NCI-H510A (cell line): ENCODE measurements at regions not wholly inside any gene's neighbourhood (a gene's known extent, or its start where the extent isn't known, plus 50 kb on each side); places are given as distances from the start of the nearest gene placed in this dataset.

Experiments used
- DNase-seq: peaks from one replicate; lab custom pipeline; 2025; lab: John Stamatoyannopoulos, UW

- DNase-seq: no peak
Measured at GRCh38 chr13:105979131-105980011, 556.1 kb downstream of the EFNB2 start.

DNA sequence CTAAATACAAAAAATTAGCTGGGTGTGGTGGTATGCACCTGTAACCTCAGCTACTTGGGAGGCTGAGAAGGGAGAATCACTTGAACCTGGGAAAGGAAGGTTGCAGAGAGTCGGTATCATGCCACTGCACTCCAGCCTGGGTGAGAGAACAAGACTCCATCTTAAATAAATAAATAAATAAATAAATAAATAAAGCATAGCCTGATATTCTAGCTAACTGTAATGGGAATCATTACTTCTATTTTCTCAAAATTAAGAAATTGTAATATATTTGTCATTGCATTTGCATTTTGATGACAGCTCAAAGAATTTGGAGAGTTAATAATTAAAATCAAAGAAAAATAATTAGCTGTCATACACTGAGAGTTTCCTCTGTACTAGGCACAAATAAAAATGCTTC lies 561.1 kb downstream of the EFNB2 start:
- DNase-seq: no peak

DNA sequence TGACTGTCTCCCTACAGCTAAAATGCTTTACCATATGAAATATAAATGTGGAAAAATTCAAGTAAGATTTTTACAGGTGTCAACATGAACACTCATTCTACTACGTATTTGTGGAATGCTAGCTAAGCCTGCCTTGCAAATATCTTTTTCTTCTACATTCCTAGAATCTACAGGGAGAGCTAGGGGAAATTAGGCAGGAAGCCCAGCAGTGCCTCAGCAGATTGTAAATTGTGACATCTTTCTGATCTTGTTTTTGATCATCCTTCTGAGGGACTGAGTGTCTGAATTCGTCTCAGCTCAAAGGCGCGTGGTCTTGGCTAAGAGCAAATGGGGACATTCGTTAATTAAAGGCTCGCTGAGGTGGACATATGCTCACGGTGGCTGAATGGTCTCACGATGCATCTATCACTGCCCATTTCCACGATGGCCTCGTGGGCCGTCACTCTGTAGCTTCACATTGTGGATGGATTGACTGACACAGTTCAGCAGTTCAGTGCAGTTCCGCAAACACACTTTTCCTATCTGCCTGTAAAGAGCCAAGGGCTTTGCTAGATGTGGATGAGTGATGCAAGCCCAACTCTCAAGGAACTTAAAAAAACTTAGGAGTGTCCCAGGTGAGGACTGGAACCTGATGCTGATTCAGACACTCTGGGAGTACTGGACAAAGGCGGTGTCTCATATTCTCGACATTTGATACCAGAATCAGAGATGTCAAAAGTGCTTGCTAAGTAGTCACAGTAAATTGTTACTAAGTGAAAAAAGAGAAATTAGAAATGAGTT lies 562.5 kb downstream of the EFNB2 start:
- no peak for DNase-seq

- no peak for DNase-seq
Measured at GRCh38 chr13:105972306-105972721, 563.1 kb downstream of the EFNB2 start.

DNA sequence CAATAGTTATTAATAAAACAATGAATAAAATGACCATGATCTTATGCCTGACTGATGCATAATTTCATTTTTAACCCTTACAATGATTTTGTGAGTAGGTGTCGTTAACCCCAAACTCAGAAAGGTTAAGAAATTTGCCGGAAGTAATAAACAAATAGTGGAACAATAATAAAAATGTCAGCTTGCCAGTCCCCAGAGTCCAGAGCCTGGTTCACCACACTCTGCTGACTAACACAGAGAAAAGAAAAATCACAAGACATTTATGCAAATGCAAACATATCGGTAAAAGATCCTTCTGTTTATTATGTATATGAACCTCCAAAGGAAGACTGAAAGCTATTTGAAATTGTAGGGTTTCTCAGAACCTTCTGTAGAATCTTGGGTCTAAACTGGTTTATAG lies 563.7 kb downstream of the EFNB2 start:
- no peak for DNase-seq

DNA sequence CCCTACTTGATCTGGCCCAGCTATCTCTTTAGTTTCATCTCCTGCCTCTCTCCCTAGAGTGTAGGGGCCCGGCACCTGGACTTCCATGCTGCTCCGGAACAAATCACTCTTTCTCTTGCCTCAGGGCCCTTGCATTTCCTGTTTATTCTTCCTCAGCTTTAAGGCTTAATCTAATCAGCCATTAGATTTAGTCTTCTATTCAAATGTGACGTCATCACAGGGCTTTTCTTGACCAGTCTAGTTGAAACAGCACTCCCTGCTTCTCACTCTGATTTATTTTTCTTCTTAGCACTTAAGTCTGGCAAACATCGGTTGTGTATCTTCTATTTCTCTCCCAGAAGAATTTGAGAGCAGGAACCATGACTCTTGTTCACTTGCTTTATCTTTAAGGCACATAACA lies 564.1 kb downstream of the EFNB2 start:
- no peak for DNase-seq

DNA sequence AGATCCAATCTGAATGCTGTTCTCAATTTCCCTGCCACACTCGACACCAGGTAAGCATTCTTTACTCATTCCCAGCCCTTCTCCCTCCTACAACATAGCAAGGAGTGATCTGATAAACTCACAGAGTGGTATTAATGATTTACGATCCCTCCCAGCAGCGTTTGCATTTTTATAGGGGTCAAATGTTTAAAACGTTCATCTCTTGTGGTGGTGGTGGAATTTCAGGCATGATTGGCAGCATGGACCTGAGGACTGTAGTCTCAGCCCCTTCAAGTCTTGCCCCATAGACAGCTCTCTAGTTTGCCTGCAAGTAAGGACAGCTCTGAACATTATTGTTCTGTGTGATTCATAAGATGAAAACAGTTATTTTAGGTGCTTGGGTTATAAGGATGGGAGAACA lies 565.7 kb downstream of the EFNB2 start:
- no peak for DNase-seq

- no peak for DNase-seq
Measured at GRCh38 chr13:105965910-105966309, 569.6 kb downstream of the EFNB2 start.

- DNase-seq: no peak
Measured at GRCh38 chr13:105962080-105962479, 573.4 kb downstream of the EFNB2 start.

DNA sequence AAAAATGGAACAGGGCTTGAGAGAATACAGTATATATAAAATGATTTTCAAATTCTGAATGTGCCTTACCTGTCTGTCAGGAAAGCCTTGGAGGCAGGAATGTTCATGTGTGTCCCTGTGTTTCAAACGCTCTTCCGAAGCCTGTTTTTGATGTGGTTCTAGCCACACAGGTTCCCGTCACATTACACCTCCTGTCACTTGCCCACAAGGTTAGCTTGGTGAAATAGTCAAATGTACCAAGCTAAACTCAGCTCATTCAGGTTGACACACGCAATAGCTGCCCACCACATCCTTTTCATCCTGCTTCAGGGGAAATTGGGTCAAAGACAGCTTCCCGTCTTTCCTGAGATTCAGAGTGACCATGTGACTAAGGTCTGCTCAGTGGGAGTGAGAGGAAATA lies 574.0 kb downstream of the EFNB2 start:
- no peak for DNase-seq

DNA sequence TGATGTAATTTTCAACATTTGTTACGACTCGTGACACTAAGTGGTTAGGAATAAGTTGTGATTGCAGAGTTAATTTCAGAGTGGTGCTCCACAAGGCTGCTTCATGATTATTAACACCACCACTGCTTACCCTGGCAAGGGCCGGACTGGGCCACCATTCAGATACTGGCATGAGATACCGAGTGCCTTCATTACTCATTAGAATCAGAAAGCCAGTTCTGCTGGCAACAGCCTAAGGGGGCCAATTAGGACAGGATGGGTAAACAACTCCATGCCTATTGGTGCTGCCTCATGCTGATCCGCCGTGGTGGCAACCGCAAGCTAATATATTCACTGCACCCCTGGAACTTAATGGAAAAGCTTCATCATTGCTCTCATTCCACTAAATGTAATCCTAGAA lies 575.1 kb downstream of the EFNB2 start:
- no peak for DNase-seq

- no peak for DNase-seq
Measured at GRCh38 chr13:105959876-105960275, 575.6 kb downstream of the EFNB2 start.

DNA sequence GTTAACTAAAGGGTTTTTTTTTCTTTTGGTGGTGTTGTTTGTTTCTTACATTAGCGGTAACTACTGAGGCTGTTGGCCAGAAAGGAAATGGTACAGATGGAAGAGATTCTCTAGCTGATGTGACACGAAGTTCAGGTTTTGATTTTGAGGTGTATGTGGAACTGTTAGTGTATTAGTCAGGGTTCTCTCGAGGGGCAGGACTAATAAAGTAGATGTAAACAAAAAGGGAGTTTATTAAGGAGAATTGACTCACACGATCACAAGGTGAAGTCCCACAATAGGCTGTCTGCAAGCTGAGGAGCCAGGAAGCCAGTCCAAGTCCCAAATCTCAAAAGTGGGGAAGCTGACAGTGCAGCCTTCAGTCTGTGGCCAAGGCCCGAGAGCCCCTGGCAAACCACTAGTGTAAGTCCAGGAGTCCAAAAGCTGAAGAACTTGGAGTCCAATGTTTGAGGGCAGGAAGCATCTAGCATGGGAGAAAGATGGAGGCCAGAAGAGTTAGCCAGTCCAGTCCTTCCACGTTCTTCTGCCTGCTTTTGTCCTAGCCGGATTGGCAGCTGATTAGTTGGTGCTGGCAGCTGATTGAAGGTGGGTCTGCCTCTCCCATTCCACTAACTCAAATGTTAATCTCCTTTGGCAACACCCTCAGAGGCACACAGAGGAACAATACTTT lies 577.6 kb downstream of the EFNB2 start:
- no peak for DNase-seq

- no peak for DNase-seq
Measured at GRCh38 chr13:105956921-105957320, 578.5 kb downstream of the EFNB2 start.

GRCh38 chr13:105952973-105953290 lies 582.5 kb downstream of the EFNB2 start:
- no peak for DNase-seq

DNA sequence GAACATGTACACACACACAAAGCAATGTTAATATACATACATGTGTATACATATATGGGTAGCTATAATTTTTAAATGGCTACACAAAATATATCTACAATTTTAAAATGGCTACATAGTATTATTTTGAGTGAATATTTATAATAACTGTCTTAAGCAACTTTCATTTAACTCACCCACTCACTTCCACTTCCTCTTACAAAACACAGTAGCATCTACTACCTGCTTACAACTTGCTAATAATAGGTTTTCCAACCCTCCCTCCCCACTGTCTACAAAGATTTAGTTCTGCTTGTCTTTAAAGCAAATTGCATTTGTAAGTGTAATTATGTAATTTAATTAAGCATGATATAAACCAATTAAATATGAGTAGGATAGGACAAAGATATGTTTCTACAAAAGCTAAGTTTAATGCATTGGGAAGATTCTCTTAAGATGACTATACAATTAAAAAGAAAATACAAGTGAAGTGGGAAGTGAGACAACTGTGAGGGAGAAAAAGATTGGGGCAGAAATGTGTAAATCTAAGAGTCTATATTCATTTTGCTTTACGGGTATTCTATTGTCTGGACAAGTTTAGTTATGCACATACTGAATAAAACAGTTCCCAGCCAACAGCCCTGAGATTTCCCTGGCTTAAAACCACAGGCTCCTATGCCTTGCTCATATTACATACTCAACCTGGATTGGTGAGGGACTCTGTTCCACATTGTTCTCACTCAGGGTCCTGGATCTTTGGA lies 583.1 kb downstream of the EFNB2 start:
- no peak for DNase-seq

- DNase-seq: no peak
Measured at GRCh38 chr13:105948143-105948542, 587.3 kb downstream of the EFNB2 start.

DNA sequence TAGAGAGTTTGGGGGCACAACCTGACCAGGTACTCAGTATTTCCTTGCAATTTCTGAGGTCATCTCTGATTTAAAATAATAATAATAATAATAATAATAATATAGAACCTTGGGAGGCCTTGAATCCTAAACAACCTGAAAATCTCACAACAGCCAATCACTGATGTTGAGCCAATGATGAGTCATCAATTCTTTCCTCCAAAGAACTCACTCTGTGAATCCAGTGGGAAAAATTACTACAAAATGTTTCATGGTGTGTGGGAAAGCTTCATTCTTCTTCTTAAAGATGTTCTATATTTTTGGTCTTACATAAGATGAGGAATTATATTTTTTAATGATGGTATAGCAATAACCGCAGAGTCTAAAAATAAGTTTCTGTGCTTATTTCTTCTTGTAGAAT lies 594.6 kb downstream of the EFNB2 start:
- no peak for DNase-seq

DNA sequence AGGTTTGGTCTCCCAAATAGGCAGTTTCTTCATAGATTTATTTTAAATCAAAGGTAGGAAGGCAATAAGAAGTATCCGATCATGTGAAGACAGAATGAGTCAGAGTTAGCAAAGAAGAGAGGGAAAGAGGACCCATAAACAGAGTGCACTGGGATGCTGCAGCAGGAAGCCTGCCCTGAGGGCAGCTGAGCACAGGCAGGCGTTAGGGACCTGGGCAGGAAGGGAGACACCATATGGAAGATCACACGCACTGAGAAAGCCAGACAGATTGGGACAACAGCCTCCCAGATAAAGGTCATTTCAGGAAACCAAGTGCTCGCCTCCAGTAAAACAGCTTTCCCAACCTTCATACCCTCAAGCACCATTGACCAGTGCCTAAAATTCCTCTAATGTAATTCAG lies 598.0 kb downstream of the EFNB2 start:
- no peak for DNase-seq

DNA sequence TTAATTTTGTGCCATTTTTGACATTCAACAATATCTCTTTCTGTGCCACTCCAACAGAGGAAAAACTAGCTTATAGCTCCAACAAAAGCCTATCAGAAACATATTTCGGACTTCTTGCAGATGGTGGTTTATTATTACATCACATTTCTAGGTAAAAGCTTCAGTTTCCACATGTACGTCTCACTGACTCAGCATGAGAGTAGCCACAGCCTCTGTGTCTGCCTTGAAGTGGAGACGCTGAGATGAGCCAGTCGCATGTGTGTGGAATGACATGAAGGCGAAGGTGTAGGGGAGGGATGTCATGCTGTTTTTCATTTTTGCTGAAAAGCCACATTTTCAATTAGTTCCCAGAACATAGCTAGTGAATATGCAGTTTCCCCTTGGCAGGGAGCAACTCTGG lies 598.6 kb downstream of the EFNB2 start:
- DNase-seq: no peak

DNA sequence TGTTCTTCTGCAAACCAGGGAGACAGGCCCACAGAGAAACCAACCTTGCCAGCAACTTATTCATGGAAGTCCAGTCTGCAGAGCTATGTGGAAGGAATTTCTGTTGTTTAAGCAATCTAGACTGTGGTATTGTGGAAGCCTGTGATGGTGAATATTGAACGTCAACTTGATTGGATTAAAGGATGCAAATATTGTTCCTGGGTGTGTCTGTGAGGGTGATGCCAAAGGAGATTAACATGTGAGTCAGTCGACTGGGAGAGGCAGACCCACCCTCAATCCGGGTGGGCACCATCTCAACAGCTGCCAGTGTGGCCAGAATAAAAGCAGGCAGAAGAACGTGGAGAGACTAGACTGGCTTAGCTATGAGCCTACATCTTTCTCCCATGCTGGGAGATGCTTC lies 606.0 kb downstream of the EFNB2 start:
- no peak for DNase-seq

DNA sequence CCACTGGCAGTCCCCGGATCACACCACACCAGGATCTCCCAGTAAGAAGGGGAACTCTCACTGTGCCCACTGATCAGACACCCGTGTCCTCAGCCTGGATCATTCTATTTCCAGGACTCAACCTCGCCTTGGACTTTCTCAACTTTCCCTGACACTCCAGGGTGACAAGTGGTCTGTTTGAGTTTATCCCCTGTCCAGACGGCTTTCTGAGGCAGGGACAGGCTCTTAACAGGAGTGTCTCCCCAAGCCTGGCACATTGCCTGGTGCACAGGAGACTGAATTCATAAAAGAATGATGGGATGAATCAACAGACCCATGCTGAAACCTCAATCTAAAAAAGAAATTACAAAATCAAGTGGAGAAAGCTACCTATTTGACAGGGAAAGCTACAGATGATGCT lies 606.6 kb downstream of the EFNB2 start:
- no peak for DNase-seq
